TTC549 (cell line): ENCODE measurements at regions not wholly inside any gene's neighbourhood (a gene's known extent, or its start where the extent isn't known, plus 50 kb on each side); places are given as distances from the start of the nearest gene placed in this dataset.
"Not testable (repeated sequence)": the region's sequence is repeated elsewhere in the genome, so short reads cannot be mapped to it uniquely, and the experiment has no call there.

ENCODE experiments used
- FAIRE-seq: peaks from 2 replicates; lab custom pipeline; 2012; peaks lifted over from hg19 to GRCh38; lab: Jason Lieb, UNC

- no peak for FAIRE-seq
These were observed 386.4 kb upstream of the STXBP6 start for GRCh38 chr14:25436288-25436875.

GRCh38 chr14:25431211-25432076, 381.5 kb upstream of the STXBP6 start:
- FAIRE-seq = no peak

GRCh38 chr14:25430808-25431207, 380.9 kb upstream of the STXBP6 start:
- FAIRE-seq = no peak

GRCh38 chr14:25412998-25413397, 363.1 kb upstream of the STXBP6 start:
- FAIRE-seq = no peak

- no peak for FAIRE-seq
These were observed 362.1 kb upstream of the STXBP6 start for GRCh38 chr14:25411781-25412757.

GRCh38 chr14:25406818-25407217, 356.9 kb upstream of the STXBP6 start:
- FAIRE-seq = no peak

GRCh38 chr14:25400607-25401206, 350.8 kb upstream of the STXBP6 start:
- no peak for FAIRE-seq

GRCh38 chr14:25396128-25396527, 346.2 kb upstream of the STXBP6 start:
- FAIRE-seq = no peak

GRCh38 chr14:25394791-25395391, 344.9 kb upstream of the STXBP6 start:
- FAIRE-seq = no peak

- no peak for FAIRE-seq
These were observed 344.4 kb upstream of the STXBP6 start for GRCh38 chr14:25394356-25394755.

- no peak for FAIRE-seq
These were observed 340.0 kb upstream of the STXBP6 start for GRCh38 chr14:25389948-25390347.

GRCh38 chr14:25381498-25381897, 331.6 kb upstream of the STXBP6 start:
- FAIRE-seq = no peak

GRCh38 chr14:25375639-25376038, 325.7 kb upstream of the STXBP6 start:
- no peak for FAIRE-seq

GRCh38 chr14:25371068-25371467, 321.1 kb upstream of the STXBP6 start:
- FAIRE-seq = no peak

GRCh38 chr14:25370057-25370456, 320.1 kb upstream of the STXBP6 start:
- not testable (repeated sequence) for FAIRE-seq

- no peak for FAIRE-seq
These were observed 308.4 kb upstream of the STXBP6 start for GRCh38 chr14:25358330-25358729.

- no peak for FAIRE-seq
These were observed 301.3 kb upstream of the STXBP6 start for GRCh38 chr14:25351269-25351668.

GRCh38 chr14:25350802-25351201, 300.9 kb upstream of the STXBP6 start:
- FAIRE-seq = no peak

- no peak for FAIRE-seq
These were observed 300.1 kb upstream of the STXBP6 start for GRCh38 chr14:25350021-25350420.

- FAIRE-seq = no peak
These were observed 299.3 kb upstream of the STXBP6 start for GRCh38 chr14:25349269-25349668.

GRCh38 chr14:25340882-25341281, 290.9 kb upstream of the STXBP6 start:
- no peak for FAIRE-seq

GRCh38 chr14:25322784-25323183, 272.8 kb upstream of the STXBP6 start:
- FAIRE-seq = no peak
